ENCODE measurements at regions not wholly inside any gene's neighbourhood (a gene's known extent, or its start where the extent isn't known, plus 50 kb on each side); places are given as distances from the start of the nearest gene placed in this dataset.

- DNase-seq = no peak
Measured at GRCh38 chr13:39167018-39167417, 128.8 kb downstream of the NHLRC3 start.

GRCh38 chr13:39170711-39171110 is 132.5 kb downstream of the NHLRC3 start:
- no peak for DNase-seq

GRCh38 chr13:39185326-39185725 is 147.1 kb downstream of the NHLRC3 start:
- no peak for DNase-seq

- DNase-seq = no peak
Measured at GRCh38 chr13:39186205-39186875, 148.1 kb downstream of the NHLRC3 start.

- DNase-seq = no peak
Measured at GRCh38 chr13:39189778-39190177, 151.5 kb downstream of the NHLRC3 start.

GRCh38 chr13:39196965-39197646 is 158.8 kb downstream of the NHLRC3 start:
- no peak for DNase-seq

GRCh38 chr13:39197647-39198007 is 159.4 kb downstream of the NHLRC3 start:
- no peak for DNase-seq

GRCh38 chr13:39200249-39200910 is 162.1 kb downstream of the NHLRC3 start:
- DNase-seq = no peak

- DNase-seq = no peak
Measured at GRCh38 chr13:39201180-39201579, 162.9 kb downstream of the NHLRC3 start.

GRCh38 chr13:39202746-39203145 is 164.5 kb downstream of the NHLRC3 start:
- DNase-seq = no peak

- no peak for DNase-seq
Measured at GRCh38 chr13:39208636-39209035, 170.4 kb downstream of the NHLRC3 start.

GRCh38 chr13:39209731-39210531 is 171.7 kb downstream of the NHLRC3 start:
- DNase-seq = no peak

GRCh38 chr13:39210961-39211534 is 172.8 kb downstream of the NHLRC3 start:
- DNase-seq = no peak

- DNase-seq = no peak
Measured at GRCh38 chr13:39215971-39216370, 177.7 kb downstream of the NHLRC3 start.

- no peak for DNase-seq
Measured at GRCh38 chr13:39217471-39217870, 179.2 kb downstream of the NHLRC3 start.

GRCh38 chr13:39224671-39225240 is 186.5 kb downstream of the NHLRC3 start:
- DNase-seq = no peak

GRCh38 chr13:39225860-39226259 is 187.6 kb downstream of the NHLRC3 start:
- DNase-seq = no peak

GRCh38 chr13:39226359-39226758 is 188.1 kb downstream of the NHLRC3 start:
- no peak for DNase-seq

- DNase-seq = no peak
Measured at GRCh38 chr13:39232401-39232980, 194.2 kb downstream of the NHLRC3 start.

- no peak for DNase-seq
Measured at GRCh38 chr13:39232999-39233398, 194.7 kb downstream of the NHLRC3 start.

GRCh38 chr13:39233519-39233918 is 195.3 kb downstream of the NHLRC3 start:
- no peak for DNase-seq

- no peak for DNase-seq
Measured at GRCh38 chr13:39244561-39245230, 206.4 kb downstream of the NHLRC3 start.

Measured in NCI-H1105 (cell line).